ENCODE measurements at regions not wholly inside any gene's neighbourhood (a gene's known extent, or its start where the extent isn't known, plus 50 kb on each side); places are given as distances from the start of the nearest gene placed in this dataset.

DNA sequence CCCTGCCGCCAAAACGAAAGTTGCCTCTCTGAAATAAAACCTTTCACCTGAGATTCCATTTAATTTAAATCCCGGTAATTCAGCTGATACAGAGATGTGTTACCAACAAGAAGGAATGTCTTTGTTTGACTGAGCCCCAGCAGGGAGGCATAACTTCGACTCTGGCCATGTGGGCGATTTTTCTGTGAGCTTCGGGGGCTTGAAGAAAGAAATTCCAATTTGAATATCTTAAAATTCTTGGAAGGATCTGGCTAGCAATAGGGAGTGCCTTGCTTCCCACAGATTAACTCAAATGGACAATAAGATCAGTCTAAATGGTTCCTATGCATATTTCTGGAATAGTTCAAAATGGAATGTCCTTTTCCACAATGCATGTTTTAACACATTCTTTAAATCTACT, 252.5 kb upstream of the TMPO start:
- H3K27me3 ChIP-seq (ENCODE audit: insufficient read depth, low read depth, severe bottlenecking) = peaks cover 28% of the 10 kb centered on the region
- H3K27ac ChIP-seq = no peak overlapping the region
- TF ChIP-seq, protein P1, sequence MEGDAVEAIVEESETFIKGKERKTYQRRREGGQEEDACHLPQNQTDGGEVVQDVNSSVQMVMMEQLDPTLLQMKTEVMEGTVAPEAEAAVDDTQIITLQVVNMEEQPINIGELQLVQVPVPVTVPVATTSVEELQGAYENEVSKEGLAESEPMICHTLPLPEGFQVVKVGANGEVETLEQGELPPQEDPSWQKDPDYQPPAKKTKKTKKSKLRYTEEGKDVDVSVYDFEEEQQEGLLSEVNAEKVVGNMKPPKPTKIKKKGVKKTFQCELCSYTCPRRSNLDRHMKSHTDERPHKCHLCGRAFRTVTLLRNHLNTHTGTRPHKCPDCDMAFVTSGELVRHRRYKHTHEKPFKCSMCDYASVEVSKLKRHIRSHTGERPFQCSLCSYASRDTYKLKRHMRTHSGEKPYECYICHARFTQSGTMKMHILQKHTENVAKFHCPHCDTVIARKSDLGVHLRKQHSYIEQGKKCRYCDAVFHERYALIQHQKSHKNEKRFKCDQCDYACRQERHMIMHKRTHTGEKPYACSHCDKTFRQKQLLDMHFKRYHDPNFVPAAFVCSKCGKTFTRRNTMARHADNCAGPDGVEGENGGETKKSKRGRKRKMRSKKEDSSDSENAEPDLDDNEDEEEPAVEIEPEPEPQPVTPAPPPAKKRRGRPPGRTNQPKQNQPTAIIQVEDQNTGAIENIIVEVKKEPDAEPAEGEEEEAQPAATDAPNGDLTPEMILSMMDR (IDR thresholded peaks at IDR 0.05; ENCODE audit: low read depth, low read length) = no peak
- no peaks in the 10 kb centered on the region for H3K9me3 ChIP-seq (ENCODE audit: severe bottlenecking)
- H3K4me3 ChIP-seq (ENCODE audit: low read depth, low read length) = no peak overlapping the region
- no peak for DNase-seq
- no peaks in the 10 kb centered on the region for H3K36me3 ChIP-seq

- Histone ChIP-seq H3K4me3 (ENCODE audit: low read depth, low read length) (no peak overlapping the region), H3K9me3 (ENCODE audit: severe bottlenecking) (no peaks in the 10 kb centered on the region), H3K36me3 (no peaks in the 10 kb centered on the region), H3K27ac (no peak overlapping the region), H3K27me3 (ENCODE audit: insufficient read depth, low read depth, severe bottlenecking) (peaks cover 41% of the 10 kb centered on the region)
- DNase-seq = no peak
- TF ChIP-seq, protein P1 (IDR thresholded peaks at IDR 0.05; ENCODE audit: low read depth, low read length) = no peak
These were observed 240.8 kb upstream of the TMPO start for GRCh38 chr12:98274430-98275130.

GRCh38 chr12:98275131-98275475, 240.3 kb upstream of the TMPO start:
- H3K9me3 ChIP-seq (ENCODE audit: severe bottlenecking) = no peaks in the 10 kb centered on the region

GRCh38 chr12:98280152-98280551, 235.2 kb upstream of the TMPO start:
- no peak for DNase-seq
- Histone ChIP-seq H3K36me3 (no peaks in the 10 kb centered on the region), H3K9me3 (ENCODE audit: severe bottlenecking) (no peaks in the 10 kb centered on the region), H3K4me3 (ENCODE audit: low read depth, low read length) (no peak overlapping the region), H3K27ac (no peak overlapping the region), H3K27me3 (ENCODE audit: insufficient read depth, low read depth, severe bottlenecking) (peaks cover 26% of the 10 kb centered on the region)
- TF ChIP-seq, protein P1 (IDR thresholded peaks at IDR 0.05; ENCODE audit: low read depth, low read length) = no peak

More at GRCh38 chr12:98275131-98275475, 240.3 kb upstream of the TMPO start:
- Histone ChIP-seq H3K4me3 (ENCODE audit: low read depth, low read length) (no peak overlapping the region), H3K27ac (no peak overlapping the region), H3K27me3 (ENCODE audit: insufficient read depth, low read depth, severe bottlenecking) (peaks cover 45% of the 10 kb centered on the region), H3K36me3 (no peaks in the 10 kb centered on the region)
- TF ChIP-seq, protein P1 (IDR thresholded peaks at IDR 0.05; ENCODE audit: low read depth, low read length) = no peak
- DNase-seq = no peak

DNA sequence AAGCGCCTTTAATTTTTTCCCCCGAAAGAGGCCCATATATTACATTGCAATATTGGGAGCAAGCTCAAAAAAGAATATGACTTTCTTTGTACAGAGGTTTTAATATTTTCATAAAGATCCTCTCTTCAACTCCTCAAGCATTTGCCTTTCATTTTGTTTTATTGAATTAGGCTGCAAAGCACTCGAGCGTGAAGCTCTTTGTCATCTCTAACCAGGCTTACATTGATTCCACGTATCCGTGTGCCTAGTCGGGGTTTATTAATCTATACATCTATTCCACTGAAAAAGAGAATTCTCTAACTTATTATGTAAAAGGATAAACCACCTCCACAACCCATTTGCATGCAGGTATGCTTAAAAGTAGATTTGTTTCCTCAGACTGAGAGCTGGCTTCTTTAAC, 234.8 kb upstream of the TMPO start:
- Histone ChIP-seq H3K9me3 (ENCODE audit: severe bottlenecking) (no peaks in the 10 kb centered on the region), H3K27ac (no peak overlapping the region), H3K27me3 (ENCODE audit: insufficient read depth, low read depth, severe bottlenecking) (peaks cover 22% of the 10 kb centered on the region), H3K36me3 (no peaks in the 10 kb centered on the region), H3K4me3 (ENCODE audit: low read depth, low read length) (no peak overlapping the region)
- DNase-seq = no peak
- TF ChIP-seq, protein P1 (IDR thresholded peaks at IDR 0.05; ENCODE audit: low read depth, low read length) = no peak

GRCh38 chr12:98291828-98292227, 223.6 kb upstream of the TMPO start:
- TF ChIP-seq, protein P1 (IDR thresholded peaks at IDR 0.05; ENCODE audit: low read depth, low read length) = no peak
- DNase-seq = no peak
- Histone ChIP-seq H3K9me3 (ENCODE audit: severe bottlenecking) (no peaks in the 10 kb centered on the region), H3K27ac (no peak overlapping the region), H3K27me3 (ENCODE audit: insufficient read depth, low read depth, severe bottlenecking) (no peaks in the 10 kb centered on the region), H3K36me3 (no peaks in the 10 kb centered on the region), H3K4me3 (ENCODE audit: low read depth, low read length) (no peak overlapping the region)

Measured in WERI-Rb-1 (cell line).